GM21390 (cell line): ENCODE measurements at regions not wholly inside any gene's neighbourhood (a gene's known extent, or its start where the extent isn't known, plus 50 kb on each side); places are given as distances from the start of the nearest gene placed in this dataset.

ENCODE experiments used
- ATAC-seq: cut with Tn5 transposase; IDR thresholded peaks from one replicate; pipeline ENCODE4 v1.9.1; 2021; ENCODE audit not compliant: unreplicated experiment

- no peak for ATAC-seq
Observed at GRCh38 chr4:60117726-60118323, 1082.3 kb upstream of the ADGRL3 start.

GRCh38 chr4:60122820-60123219 is 1077.3 kb upstream of the ADGRL3 start:
- no peak for ATAC-seq

GRCh38 chr4:60128888-60129287 is 1071.2 kb upstream of the ADGRL3 start:
- ATAC-seq: no peak

DNA sequence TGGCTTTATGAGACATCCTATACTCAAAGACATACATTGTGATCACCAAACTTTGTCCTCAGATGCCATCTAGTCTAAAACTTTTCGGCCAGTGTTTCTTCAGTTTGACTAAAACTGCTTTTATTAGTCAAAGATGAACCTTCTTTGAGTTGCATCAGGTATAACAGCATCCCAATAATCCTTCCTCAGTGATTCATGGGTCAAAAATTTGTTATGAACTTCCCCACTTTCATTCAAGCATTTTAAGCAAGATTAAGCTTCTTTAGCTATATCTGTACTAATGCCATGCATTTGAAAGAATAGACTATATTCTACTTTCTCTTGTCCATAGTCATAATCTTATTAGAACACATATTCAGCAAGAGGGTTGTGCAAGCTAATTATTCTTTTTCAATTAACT is 1070.4 kb upstream of the ADGRL3 start:
- ATAC-seq: no peak

GRCh38 chr4:60133375-60133774 is 1066.8 kb upstream of the ADGRL3 start:
- ATAC-seq: no peak

- ATAC-seq: no peak
Observed at GRCh38 chr4:60134099-60134498, 1066.0 kb upstream of the ADGRL3 start.

GRCh38 chr4:60155088-60155487 is 1045.0 kb upstream of the ADGRL3 start:
- no peak for ATAC-seq

DNA sequence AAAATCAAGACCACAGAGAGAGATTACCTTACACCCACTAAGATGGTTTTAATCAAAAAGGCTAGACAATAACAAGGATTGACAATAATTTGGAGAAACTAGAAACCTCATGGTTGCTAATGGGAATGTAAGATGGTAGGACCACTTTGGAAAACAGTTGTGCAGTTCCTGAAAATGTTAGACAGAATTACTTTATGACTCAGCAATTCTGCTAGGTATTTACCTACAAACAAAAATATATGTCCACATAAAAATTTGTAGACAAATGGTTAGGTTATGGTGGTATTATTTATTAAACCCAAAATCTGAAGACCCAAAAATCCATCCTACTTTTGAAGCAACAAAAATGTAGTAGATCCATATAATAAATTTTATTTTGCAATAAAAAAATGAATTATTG is 1027.0 kb upstream of the ADGRL3 start:
- no peak for ATAC-seq

DNA sequence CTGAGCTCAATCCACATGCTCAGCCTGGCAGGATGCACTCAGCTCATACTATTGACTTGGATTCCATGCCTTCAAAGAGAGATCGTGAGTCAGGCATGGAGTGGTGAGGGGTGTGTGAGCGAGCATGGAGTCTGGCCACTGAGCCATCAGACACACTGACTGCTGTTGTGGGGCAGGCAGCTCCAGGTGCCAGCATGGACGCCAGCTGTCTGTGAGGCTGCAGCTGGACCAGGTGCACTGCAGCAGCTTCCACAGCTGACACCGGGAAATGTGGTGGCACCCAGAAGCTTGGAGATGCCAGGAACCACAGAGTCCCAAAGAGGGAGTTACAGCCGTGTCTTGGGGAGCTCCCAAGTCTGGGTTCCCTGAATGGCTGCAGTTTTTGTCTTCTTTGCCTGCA is 1026.4 kb upstream of the ADGRL3 start:
- ATAC-seq: no peak

DNA sequence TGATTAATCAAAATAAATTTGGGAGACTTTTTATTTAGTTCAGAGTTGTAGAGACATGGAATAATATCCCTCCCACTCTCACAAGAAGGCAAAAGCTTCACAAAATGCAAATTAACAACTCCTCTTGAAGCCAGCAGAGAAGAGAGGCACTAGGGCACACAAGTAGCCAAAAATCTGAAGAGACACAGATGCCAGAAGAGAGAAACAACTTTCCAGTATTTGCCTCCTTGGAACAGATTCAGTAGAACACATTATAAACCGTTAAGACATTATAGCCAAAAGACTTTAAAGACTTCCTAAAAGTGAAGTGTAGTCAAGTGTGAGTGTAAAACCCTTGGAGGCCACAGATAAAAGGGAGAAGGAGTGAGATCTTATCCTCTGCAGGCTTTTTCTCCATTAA is 1024.9 kb upstream of the ADGRL3 start:
- no peak for ATAC-seq

DNA sequence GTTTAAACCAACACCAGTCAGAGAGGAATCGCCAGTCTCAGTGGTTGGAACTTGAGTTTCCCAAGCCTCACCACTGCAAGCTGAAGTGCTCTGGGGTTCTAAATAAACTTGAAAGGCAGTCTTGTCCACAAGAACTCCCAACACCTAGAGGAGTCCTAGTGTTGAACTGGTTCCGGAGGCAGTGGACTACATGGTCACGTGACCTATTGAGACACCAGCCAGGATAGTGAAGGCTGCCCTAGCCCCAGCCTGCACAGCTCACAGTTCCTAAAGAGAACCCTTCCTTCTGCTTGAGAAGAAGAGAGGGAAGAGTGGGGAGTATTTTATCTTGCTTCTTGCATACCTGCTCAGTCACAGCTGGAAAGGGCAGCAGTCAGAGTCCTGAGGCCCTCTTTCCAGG is 1012.7 kb upstream of the ADGRL3 start:
- no peak for ATAC-seq

- ATAC-seq: no peak
Observed at GRCh38 chr4:60189286-60189685, 1010.8 kb upstream of the ADGRL3 start.

GRCh38 chr4:60194214-60194613 is 1005.9 kb upstream of the ADGRL3 start:
- no peak for ATAC-seq

DNA sequence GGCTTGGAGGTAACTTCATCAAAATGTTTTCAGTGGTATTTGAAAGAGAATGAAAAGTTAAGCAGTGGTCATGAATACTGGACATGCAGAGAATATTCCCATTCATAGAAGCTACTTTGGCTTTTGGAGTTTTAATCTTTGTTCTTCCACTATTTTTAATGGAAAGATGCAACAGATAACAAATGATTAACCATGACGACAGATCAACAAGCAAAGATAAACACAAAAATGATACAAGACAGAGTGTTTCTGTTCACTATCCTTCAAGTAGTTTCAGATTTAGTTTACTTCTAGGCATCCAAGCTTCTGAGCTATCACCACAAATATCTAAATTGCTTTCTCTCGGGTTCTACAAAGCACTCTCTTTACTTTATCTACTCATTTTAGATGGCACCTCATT is 1004.9 kb upstream of the ADGRL3 start:
- ATAC-seq: no peak

- peak; percentile 78 for ATAC-seq
Observed at GRCh38 chr4:60201052-60201673, 999.0 kb upstream of the ADGRL3 start.

GRCh38 chr4:60209588-60209987 is 990.5 kb upstream of the ADGRL3 start:
- no peak for ATAC-seq

GRCh38 chr4:60215906-60216305 is 984.2 kb upstream of the ADGRL3 start:
- no peak for ATAC-seq

DNA sequence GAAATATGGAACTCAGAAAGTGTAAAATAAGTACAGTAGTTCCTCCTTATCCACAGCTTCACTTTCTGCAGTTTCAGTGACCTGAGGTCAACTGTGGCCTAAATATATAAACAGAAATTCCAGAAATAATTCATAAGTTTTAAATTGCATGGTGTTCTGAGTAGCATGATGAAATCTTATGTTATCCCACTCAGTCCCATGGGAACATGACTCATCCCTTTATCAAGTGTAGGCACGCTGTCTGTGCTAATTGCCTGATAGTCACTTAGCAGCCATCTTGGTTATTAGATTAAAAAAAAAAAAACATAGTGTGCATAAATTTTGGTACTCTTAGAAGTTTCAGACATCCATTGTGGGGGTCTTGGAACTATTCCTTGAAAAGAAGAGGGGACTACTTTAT is 983.4 kb upstream of the ADGRL3 start:
- no peak for ATAC-seq

DNA sequence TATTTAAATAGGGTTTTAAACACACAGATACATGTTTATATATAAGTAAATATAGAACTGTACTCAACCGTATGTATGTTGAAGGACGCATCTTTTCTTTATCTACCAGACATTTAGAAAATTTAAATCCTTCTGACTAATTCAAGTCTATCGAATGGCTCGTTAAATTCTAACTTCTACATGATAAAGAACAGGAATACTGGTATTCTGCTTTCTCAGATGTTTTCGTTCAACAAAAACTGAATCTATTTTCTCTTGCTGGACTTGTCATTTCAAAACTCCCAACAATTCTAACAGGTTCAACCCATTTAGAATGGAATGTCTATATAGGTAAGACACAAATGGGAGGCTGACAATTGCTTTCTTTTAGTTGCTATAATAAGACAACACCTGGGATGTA is 978.3 kb upstream of the ADGRL3 start:
- no peak for ATAC-seq

DNA sequence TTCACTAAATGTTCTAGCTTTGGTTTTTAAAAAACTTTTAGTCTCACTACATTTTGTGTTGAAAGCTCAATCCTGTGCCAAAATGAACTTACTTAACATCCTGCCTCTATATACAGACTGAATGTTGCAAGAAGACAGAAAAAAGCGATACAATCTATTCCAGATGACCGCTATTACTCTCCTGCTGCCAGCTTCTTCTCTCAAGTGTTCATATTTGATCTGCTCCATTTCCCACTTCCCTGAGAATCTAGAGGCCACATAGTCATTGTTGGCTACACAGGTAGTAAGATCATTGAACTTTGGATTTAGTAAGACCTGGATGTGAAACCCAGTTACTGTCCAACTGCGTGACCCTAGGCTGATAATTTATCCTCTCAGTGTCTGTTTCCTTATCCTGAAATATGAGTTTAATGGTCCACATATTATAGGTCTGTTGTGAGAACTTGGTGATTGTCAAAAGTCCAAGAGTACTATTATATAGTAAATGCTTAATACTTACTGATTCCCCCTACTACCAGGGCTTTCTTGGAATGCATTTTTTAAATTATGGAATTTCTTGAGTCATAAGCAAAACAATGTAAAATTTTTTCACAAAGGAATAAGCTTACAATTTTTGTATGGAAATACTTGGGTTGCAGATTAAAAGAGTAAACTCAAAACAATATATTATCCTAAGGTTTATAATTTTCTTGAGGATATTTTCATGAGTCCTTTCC is 976.8 kb upstream of the ADGRL3 start:
- no peak for ATAC-seq

- no peak for ATAC-seq
Observed at GRCh38 chr4:60241866-60242265, 958.3 kb upstream of the ADGRL3 start.

GRCh38 chr4:60249784-60250183 is 950.3 kb upstream of the ADGRL3 start:
- ATAC-seq: no peak

GRCh38 chr4:60250657-60251056 is 949.5 kb upstream of the ADGRL3 start:
- no peak for ATAC-seq
